A549 (cell line): ENCODE measurements at regions not wholly inside any gene's neighbourhood (a gene's known extent, or its start where the extent isn't known, plus 50 kb on each side); places are given as distances from the start of the nearest gene placed in this dataset.

Experiments
- EHF ChIP-seq: fragments of 250-450 bp; sonication (Bioruptor Pico); IDR thresholded peaks from 2 replicates; pipeline ENCODE4 v1.5.0; 2020; ENCODE audit warnings: mild to moderate bottlenecking
- ESRRA ChIP-seq: fragments of 150-350 bp; IDR thresholded peaks from 2 replicates; pipeline ENCODE4 v1.6.1; 2014; ENCODE audit warnings: mild to moderate bottlenecking, low read length, borderline replicate concordance
- HOXA7 ChIP-seq: fragments of 250-450 bp; sonication (Bioruptor Pico); IDR thresholded peaks from 2 replicates; pipeline ENCODE4 v1.5.0; 2020; ENCODE audit warnings: mild to moderate bottlenecking, moderate library complexity
- JUN ChIP-seq, 2 experiments: fragments of >200 bp; sonication (Bioruptor Twin); formaldehyde crosslinking; IDR thresholded peaks; 2 replicates in 1 of 2; 3 replicates in 1 of 2; pipeline ENCODE4 v1.6.1; 2016 to 2017
- KDM5A ChIP-seq: fragments of 200-600 bp; sonication (generic); IDR thresholded peaks from 2 replicates; pipeline ENCODE4 v1.6.1; 2016; ENCODE audit warnings: antibody characterized with exemption, mild to moderate bottlenecking
- MYC ChIP-seq: IDR thresholded peaks from 2 replicates; pipeline ENCODE4 v1.6.1; 2012; ENCODE audit warnings: mild to moderate bottlenecking, inconsistent platforms, low read length, improper control_type of control experiment, borderline replicate concordance
- PHF8 ChIP-seq: fragments of 200-600 bp; sonication (generic); IDR thresholded peaks from 2 replicates; pipeline ENCODE4 v1.6.1; 2016; ENCODE audit warnings: low read depth, mild to moderate bottlenecking, antibody characterized with exemption, moderate library complexity, borderline replicate concordance
- POLR2A ChIP-seq: IDR thresholded peaks from 2 replicates; pipeline ENCODE4 v1.6.1; 2012; ENCODE audit warnings: mild to moderate bottlenecking, low read length
- SMC3 ChIP-seq: fragments of >200 bp; sonication (Bioruptor Twin); formaldehyde crosslinking; IDR thresholded peaks from 3 replicates; pipeline ENCODE4 v1.6.1; 2018; ENCODE audit warnings: inconsistent platforms
- ZC3H11A ChIP-seq: fragments of 450-650 bp; IDR thresholded peaks from 2 replicates; pipeline ENCODE4 v1.6.1; 2014; ENCODE audit warnings: antibody characterized with exemption, mild to moderate bottlenecking
- TF ChIP-seq, protein P1 (sequence below): fragments of >200 bp; sonication (Bioruptor Twin); formaldehyde crosslinking; IDR thresholded peaks from 3 replicates; pipeline ENCODE4 v1.5.1; 2016

DNA sequence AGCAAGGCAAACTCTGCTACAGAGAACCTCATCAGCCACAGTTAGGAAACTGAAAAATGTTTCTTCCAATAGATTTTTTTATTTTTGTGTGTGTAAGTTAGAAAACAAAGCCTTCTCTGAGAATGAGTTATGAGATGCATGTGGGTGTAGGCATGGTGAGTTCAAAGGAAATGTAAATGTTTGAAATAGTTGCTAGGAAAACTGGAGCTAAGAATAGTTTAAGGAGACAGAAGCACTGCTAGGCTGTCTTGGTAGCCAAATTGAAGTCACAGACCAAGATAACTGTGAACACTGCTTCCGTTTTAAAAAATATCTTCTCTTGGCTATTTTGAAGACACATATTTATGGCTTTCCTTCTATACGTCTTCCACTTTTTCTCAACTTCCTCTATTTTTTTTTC, 1501.2 kb upstream of the CADM2 start:
- no peak for TF ChIP-seq HOXA7
- no peak for TF ChIP-seq ZC3H11A
- TF ChIP-seq, protein P1, sequence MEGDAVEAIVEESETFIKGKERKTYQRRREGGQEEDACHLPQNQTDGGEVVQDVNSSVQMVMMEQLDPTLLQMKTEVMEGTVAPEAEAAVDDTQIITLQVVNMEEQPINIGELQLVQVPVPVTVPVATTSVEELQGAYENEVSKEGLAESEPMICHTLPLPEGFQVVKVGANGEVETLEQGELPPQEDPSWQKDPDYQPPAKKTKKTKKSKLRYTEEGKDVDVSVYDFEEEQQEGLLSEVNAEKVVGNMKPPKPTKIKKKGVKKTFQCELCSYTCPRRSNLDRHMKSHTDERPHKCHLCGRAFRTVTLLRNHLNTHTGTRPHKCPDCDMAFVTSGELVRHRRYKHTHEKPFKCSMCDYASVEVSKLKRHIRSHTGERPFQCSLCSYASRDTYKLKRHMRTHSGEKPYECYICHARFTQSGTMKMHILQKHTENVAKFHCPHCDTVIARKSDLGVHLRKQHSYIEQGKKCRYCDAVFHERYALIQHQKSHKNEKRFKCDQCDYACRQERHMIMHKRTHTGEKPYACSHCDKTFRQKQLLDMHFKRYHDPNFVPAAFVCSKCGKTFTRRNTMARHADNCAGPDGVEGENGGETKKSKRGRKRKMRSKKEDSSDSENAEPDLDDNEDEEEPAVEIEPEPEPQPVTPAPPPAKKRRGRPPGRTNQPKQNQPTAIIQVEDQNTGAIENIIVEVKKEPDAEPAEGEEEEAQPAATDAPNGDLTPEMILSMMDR, result no peak
- TF ChIP-seq MYC, result no peak
- TF ChIP-seq SMC3, result no peak
- no peak for TF ChIP-seq POLR2A
- no peak for TF ChIP-seq ESRRA
- no peak for TF ChIP-seq JUN (IDR thresholded peaks at IDR 0.05)
- no peak for TF ChIP-seq PHF8
- no peak for TF ChIP-seq EHF (CRISPR knock-in tag)
- TF ChIP-seq KDM5A, result no peak
